Tibial artery (tissue), 4 donors: ENCODE measurements at regions not wholly inside any gene's neighbourhood (a gene's known extent, or its start where the extent isn't known, plus 50 kb on each side); places are given as distances from the start of the nearest gene placed in this dataset.

ENCODE experiments used
- DNase-seq, 2 donors: peaks; one replicate each; pipeline ENCODE4 v3.0.0-alpha.2; 2019
- H3K27ac ChIP-seq, 2 donors: fragments of 200-600 bp; sonication (generic) in 1 of 2; 1 replicate in 1 of 2; 2 replicates in 1 of 2; pipeline ENCODE4 v1.5.1; 2018 to 2019; ENCODE audit warnings: mild to moderate bottlenecking in 1 of 2
- H3K27me3 ChIP-seq, 2 donors: fragments of 200-600 bp; sonication (generic) in 1 of 2; one replicate each; pipeline versions ENCODE4 v1.5.1 to v1.6.0; 2016 to 2019
- H3K36me3 ChIP-seq, 3 donors: fragments of 200-600 bp; sonication (generic) in 2 of 3; one replicate each; pipeline ENCODE4 v1.5.1; 2016 to 2019; ENCODE audit warnings: mild to moderate bottlenecking in 2 of 3
- H3K4me1 ChIP-seq, 4 donors: fragments of 200-600 bp; sonication (generic) in 2 of 4; 1 replicate in 3 of 4; 2 replicates in 1 of 4; pipeline ENCODE4 v1.5.1; 2016 to 2019
- H3K4me3 ChIP-seq, 2 donors: fragments of 200-600 bp; sonication (generic) in 1 of 2; 1 replicate in 1 of 2; 2 replicates in 1 of 2; pipeline ENCODE4 v1.5.1; 2018 to 2019; ENCODE audit warnings: mild to moderate bottlenecking in 2 of 2
- H3K9me3 ChIP-seq, 3 donors: fragments of 200-600 bp; sonication (generic) in 1 of 3; one replicate each; pipeline ENCODE4 v1.5.1; 2016 to 2019
- CTCF ChIP-seq, 2 experiments: fragments of 200-600 bp in 1 of 2; fragments of 450-650 bp in 1 of 2; IDR thresholded peaks; one replicate each; pipeline ENCODE4 v1.5.1; 2017 to 2019; ENCODE audit warnings: antibody characterized with exemption in 2 of 2, mild to moderate bottlenecking in 1 of 2, moderate library complexity in 1 of 2
- intact Hi-C: fragments of 100-400 bp; cut with DNase I; formaldehyde crosslinking; loops from one replicate; pipeline ENCODE4 v1.15.0; 2023; ENCODE audit warnings: low total_unique reads

GRCh38 chr14:43949400-43949799 is 557.7 kb downstream of the FSCB start:
- Histone ChIP-seq H3K27ac (no peak overlapping the region), H3K9me3 (no peaks in the 10 kb centered on the region)
- DNase-seq: no peak

GRCh38 chr14:43939836-43940235 is 567.2 kb downstream of the FSCB start:
- no peaks in the 10 kb centered on the region for H3K36me3 ChIP-seq
- no peaks in the 10 kb centered on the region for H3K4me1 ChIP-seq
- H3K27me3 ChIP-seq: no peaks in the 10 kb centered on the region
- no peak overlapping the region for H3K4me3 ChIP-seq
- DNase-seq: no peak
- H3K27ac ChIP-seq: no peak overlapping the region
- peaks cover 0 to 5% (median 0%) of the 10 kb centered on the region in 3 donors for H3K9me3 ChIP-seq
- TF ChIP-seq CTCF (IDR thresholded peaks at IDR 0.05): no peak
- intact Hi-C loops: no loop called here

More at GRCh38 chr14:43949400-43949799, 557.7 kb downstream of the FSCB start:
- Histone ChIP-seq H3K36me3 (no peaks in the 10 kb centered on the region), H3K27me3 (no peaks in the 10 kb centered on the region), H3K4me1 (no peaks in the 10 kb centered on the region), H3K4me3 (no peak overlapping the region)
- intact Hi-C loops: no loop called here
- no peak for TF ChIP-seq CTCF (IDR thresholded peaks at IDR 0.05)

GRCh38 chr14:43938588-43939281 is 568.3 kb downstream of the FSCB start:
- no peak for TF ChIP-seq CTCF (IDR thresholded peaks at IDR 0.05)
- Histone ChIP-seq H3K9me3 (peaks cover 0 to 5% (median 0%) of the 10 kb centered on the region in 3 donors), H3K4me3 (no peak overlapping the region), H3K27ac (no peak overlapping the region), H3K4me1 (no peaks in the 10 kb centered on the region), H3K27me3 (no peaks in the 10 kb centered on the region), H3K36me3 (no peaks in the 10 kb centered on the region)
- DNase-seq: no peak
- intact Hi-C loops: no loop called here

GRCh38 chr14:43937001-43937400 is 570.1 kb downstream of the FSCB start:
- no peak for TF ChIP-seq CTCF (IDR thresholded peaks at IDR 0.05)
- Histone ChIP-seq H3K27ac (no peak overlapping the region), H3K4me1 (no peaks in the 10 kb centered on the region), H3K27me3 (no peaks in the 10 kb centered on the region), H3K9me3 (peaks cover 0 to 5% (median 0%) of the 10 kb centered on the region in 3 donors), H3K4me3 (no peak overlapping the region), H3K36me3 (no peaks in the 10 kb centered on the region)
- DNase-seq: no peak
- intact Hi-C loops: no loop called here

- Histone ChIP-seq H3K36me3 (no peaks in the 10 kb centered on the region), H3K4me3 (no peak overlapping the region), H3K9me3 (peaks cover 0 to 5% (median 0%) of the 10 kb centered on the region in 3 donors), H3K27ac (no peak overlapping the region), H3K27me3 (no peaks in the 10 kb centered on the region), H3K4me1 (no peaks in the 10 kb centered on the region)
- intact Hi-C loops: no loop called here
- DNase-seq: no peak
- TF ChIP-seq CTCF (IDR thresholded peaks at IDR 0.05): no peak
Measured at GRCh38 chr14:43934102-43934501, 573.0 kb downstream of the FSCB start.
